GM18861 (cell line): ENCODE measurements at regions not wholly inside any gene's neighbourhood (a gene's known extent, or its start where the extent isn't known, plus 50 kb on each side); places are given as distances from the start of the nearest gene placed in this dataset.

Source experiments
- ATAC-seq: cut with Tn5 transposase; IDR thresholded peaks from one replicate; pipeline ENCODE4 v1.9.1; 2021; ENCODE audit not compliant: unreplicated experiment

GRCh38 chr2:146287281-146287680 lies 1557.5 kb upstream of the ACVR2A start:
- no peak for ATAC-seq

- ATAC-seq = no peak
These were observed 1565.9 kb upstream of the ACVR2A start for GRCh38 chr2:146278881-146279280.

GRCh38 chr2:146271131-146271831 lies 1573.5 kb upstream of the ACVR2A start:
- ATAC-seq = no peak

GRCh38 chr2:146270618-146271017 lies 1574.2 kb upstream of the ACVR2A start:
- ATAC-seq = no peak

- ATAC-seq = no peak
These were observed 1577.7 kb upstream of the ACVR2A start for GRCh38 chr2:146267093-146267492.

- ATAC-seq = no peak
These were observed 1579.2 kb upstream of the ACVR2A start for GRCh38 chr2:146265656-146266055.

GRCh38 chr2:146262606-146263005 lies 1582.2 kb upstream of the ACVR2A start:
- ATAC-seq = no peak

- no peak for ATAC-seq
These were observed 1584.3 kb upstream of the ACVR2A start for GRCh38 chr2:146260551-146260950.

- no peak for ATAC-seq
These were observed 1585.0 kb upstream of the ACVR2A start for GRCh38 chr2:146259816-146260215.

- no peak for ATAC-seq
These were observed 1586.8 kb upstream of the ACVR2A start for GRCh38 chr2:146258071-146258470.

GRCh38 chr2:146252119-146252518 lies 1592.7 kb upstream of the ACVR2A start:
- no peak for ATAC-seq

- ATAC-seq = no peak
These were observed 1593.5 kb upstream of the ACVR2A start for GRCh38 chr2:146251328-146251727.

GRCh38 chr2:146246736-146247523 lies 1597.9 kb upstream of the ACVR2A start:
- ATAC-seq = no peak

GRCh38 chr2:146246002-146246735 lies 1598.7 kb upstream of the ACVR2A start:
- ATAC-seq = no peak

- ATAC-seq = no peak
These were observed 1600.0 kb upstream of the ACVR2A start for GRCh38 chr2:146244830-146245229.

- ATAC-seq = no peak
These were observed 1600.7 kb upstream of the ACVR2A start for GRCh38 chr2:146244131-146244530.

- no peak for ATAC-seq
These were observed 1603.8 kb upstream of the ACVR2A start for GRCh38 chr2:146241023-146241422.

- no peak for ATAC-seq
These were observed 1604.4 kb upstream of the ACVR2A start for GRCh38 chr2:146240391-146240790.

GRCh38 chr2:146239392-146240135 lies 1605.3 kb upstream of the ACVR2A start:
- ATAC-seq = no peak

GRCh38 chr2:146238254-146238966 lies 1606.4 kb upstream of the ACVR2A start:
- no peak for ATAC-seq
